ENCODE measurements at regions not wholly inside any gene's neighbourhood (a gene's known extent, or its start where the extent isn't known, plus 50 kb on each side); places are given as distances from the start of the nearest gene placed in this dataset.

DNA sequence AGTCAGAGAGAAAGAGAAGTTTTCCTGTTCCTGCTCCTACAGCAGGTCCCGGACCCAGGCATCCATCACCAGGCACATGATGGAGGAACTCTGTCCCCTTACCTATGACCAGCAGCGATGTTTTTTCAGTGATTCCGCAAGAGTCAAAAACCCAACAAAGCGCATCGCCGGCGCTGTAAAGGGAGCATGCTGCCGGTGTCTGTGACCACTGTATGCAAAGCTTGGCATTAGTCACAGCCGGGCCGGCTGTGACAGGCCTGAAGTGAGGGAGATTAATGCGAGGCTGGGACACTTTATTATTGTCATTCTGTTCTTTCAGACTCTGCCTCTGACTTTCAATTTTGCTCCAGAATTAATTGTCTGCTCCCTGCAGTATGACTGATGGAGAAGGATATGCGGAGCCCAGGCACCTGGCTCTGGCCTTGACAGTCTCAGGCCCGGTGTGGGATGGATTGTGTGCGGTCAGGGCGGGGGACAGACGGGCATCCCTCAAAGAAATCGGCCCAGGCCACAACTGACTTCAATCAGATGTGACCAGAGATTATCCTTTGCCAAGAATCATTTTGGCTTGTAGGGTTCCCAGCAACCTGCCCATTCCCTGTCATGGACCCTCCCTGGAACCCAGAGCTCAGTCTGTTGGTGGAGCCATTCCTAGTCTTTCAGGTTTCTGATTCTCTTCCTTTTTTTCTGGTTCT lies 462.0 kb upstream of the ZNF507 start:
- no peaks in the 10 kb centered on the region for H3K9me1 ChIP-seq (ENCODE audit: control insufficient read depth, extremely low read depth, insufficient read depth, low read length)
- no peak overlapping the region for H3K4me3 ChIP-seq (ENCODE audit: control insufficient read depth in 2 of 3, extremely low read depth in 1 of 3, insufficient read depth in 2 of 3, low read depth in 1 of 3, low read length in 3 of 3)
- no peak overlapping the region for H3K27ac ChIP-seq (ENCODE audit: control insufficient read depth, insufficient read depth, low read length)
- dilution Hi-C loops (cut with MboI; ENCODE audit: extremely low pct_ligation_motif_present, low sequenced_read_pairs), result no loop called here
- H3K4me1 ChIP-seq (ENCODE audit: control insufficient read depth, extremely low read depth, insufficient read depth, low read length), result no peaks in the 10 kb centered on the region
- no peak overlapping the region for H2AFZ ChIP-seq (ENCODE audit: control insufficient read depth, low read length)
- no peaks in the 10 kb centered on the region for H3K27me3 ChIP-seq (ENCODE audit: control insufficient read depth, extremely low read depth, insufficient read depth, low read length)
- no peak overlapping the region for H3K4me2 ChIP-seq (ENCODE audit: control insufficient read depth, extremely low read depth, insufficient read depth, low read depth, low read length)
- H3K36me3 ChIP-seq (ENCODE audit: control insufficient read depth in 2 of 2, extremely low read depth in 1 of 2, insufficient read depth in 2 of 2, low read length in 2 of 2), result no peaks in the 10 kb centered on the region
- H4K20me1 ChIP-seq (ENCODE audit: control insufficient read depth, extremely low read depth, insufficient read depth, low read length), result no peaks in the 10 kb centered on the region
- H3K79me2 ChIP-seq (ENCODE audit: control insufficient read depth, insufficient read depth, low read length), result no peaks in the 10 kb centered on the region
- no peak for TF ChIP-seq EZH2 (IDR thresholded peaks at IDR 0.05; ENCODE audit: low read length)
- TF ChIP-seq, protein P1, sequence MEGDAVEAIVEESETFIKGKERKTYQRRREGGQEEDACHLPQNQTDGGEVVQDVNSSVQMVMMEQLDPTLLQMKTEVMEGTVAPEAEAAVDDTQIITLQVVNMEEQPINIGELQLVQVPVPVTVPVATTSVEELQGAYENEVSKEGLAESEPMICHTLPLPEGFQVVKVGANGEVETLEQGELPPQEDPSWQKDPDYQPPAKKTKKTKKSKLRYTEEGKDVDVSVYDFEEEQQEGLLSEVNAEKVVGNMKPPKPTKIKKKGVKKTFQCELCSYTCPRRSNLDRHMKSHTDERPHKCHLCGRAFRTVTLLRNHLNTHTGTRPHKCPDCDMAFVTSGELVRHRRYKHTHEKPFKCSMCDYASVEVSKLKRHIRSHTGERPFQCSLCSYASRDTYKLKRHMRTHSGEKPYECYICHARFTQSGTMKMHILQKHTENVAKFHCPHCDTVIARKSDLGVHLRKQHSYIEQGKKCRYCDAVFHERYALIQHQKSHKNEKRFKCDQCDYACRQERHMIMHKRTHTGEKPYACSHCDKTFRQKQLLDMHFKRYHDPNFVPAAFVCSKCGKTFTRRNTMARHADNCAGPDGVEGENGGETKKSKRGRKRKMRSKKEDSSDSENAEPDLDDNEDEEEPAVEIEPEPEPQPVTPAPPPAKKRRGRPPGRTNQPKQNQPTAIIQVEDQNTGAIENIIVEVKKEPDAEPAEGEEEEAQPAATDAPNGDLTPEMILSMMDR (optimal IDR thresholded peaks at IDR 0.05 in 1 of 3, IDR thresholded peaks at IDR 0.05 in 1 of 3, conservative IDR thresholded peaks at IDR 0.05 in 1 of 3; ENCODE audit: extremely low read depth in 1 of 3, insufficient read depth in 2 of 3, low read length in 3 of 3), result no peak
- no peak overlapping the region for H3K9ac ChIP-seq (ENCODE audit: control insufficient read depth, extremely low read depth, insufficient read depth, low read length)
- DNase-seq (ENCODE audit: low read depth, low spot score) (no peak), FAIRE-seq (no peak)
- H3K9me3 ChIP-seq (ENCODE audit: control insufficient read depth, low read depth, low read length), result no peaks in the 10 kb centered on the region

DNA sequence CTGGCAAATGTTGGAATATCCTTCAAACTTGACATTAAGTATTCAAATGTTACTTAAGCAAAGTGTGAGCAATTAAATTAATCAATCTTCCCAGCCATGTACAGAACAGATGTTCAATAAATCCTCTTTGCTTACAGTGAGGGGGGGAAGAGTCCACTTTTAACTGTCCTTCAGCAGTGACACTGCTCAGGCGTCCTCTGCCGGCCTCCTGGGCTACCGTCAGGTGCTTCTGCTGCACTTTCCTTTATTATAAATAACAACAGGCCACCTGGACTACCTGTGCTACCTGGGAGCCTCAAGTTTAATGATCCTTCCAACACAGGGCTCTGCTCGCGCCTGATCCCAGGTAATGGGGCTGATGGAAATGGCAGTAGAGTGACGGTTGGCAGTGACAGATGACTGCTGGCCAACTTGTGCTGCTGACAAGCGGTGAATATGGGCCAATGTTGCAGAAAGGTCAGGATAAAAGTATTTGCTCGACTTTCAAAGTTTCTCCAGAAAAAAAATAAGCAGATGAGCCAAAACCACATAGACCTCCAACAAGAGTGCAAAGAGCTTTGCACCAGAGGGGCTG lies 460.0 kb upstream of the ZNF507 start:
- FAIRE-seq, result no peak
- Histone ChIP-seq H4K20me1 (ENCODE audit: control insufficient read depth, extremely low read depth, insufficient read depth, low read length) (no peaks in the 10 kb centered on the region), H2AFZ (ENCODE audit: control insufficient read depth, low read length) (no peak overlapping the region), H3K79me2 (ENCODE audit: control insufficient read depth, insufficient read depth, low read length) (no peaks in the 10 kb centered on the region), H3K9me1 (ENCODE audit: control insufficient read depth, extremely low read depth, insufficient read depth, low read length) (no peaks in the 10 kb centered on the region), H3K27ac (ENCODE audit: control insufficient read depth, insufficient read depth, low read length) (no peak overlapping the region), H3K9me3 (ENCODE audit: control insufficient read depth, low read depth, low read length) (peaks cover 1% of the 10 kb centered on the region), H3K36me3 (ENCODE audit: control insufficient read depth in 2 of 2, extremely low read depth in 1 of 2, insufficient read depth in 2 of 2, low read length in 2 of 2) (no peaks in the 10 kb centered on the region), H3K27me3 (ENCODE audit: control insufficient read depth, extremely low read depth, insufficient read depth, low read length) (no peaks in the 10 kb centered on the region), H3K9ac (ENCODE audit: control insufficient read depth, extremely low read depth, insufficient read depth, low read length) (no peak overlapping the region), H3K4me2 (ENCODE audit: control insufficient read depth, extremely low read depth, insufficient read depth, low read depth, low read length) (no peak overlapping the region), H3K4me3 (ENCODE audit: control insufficient read depth in 2 of 3, extremely low read depth in 1 of 3, insufficient read depth in 2 of 3, low read depth in 1 of 3, low read length in 3 of 3) (no peak overlapping the region), H3K4me1 (ENCODE audit: control insufficient read depth, extremely low read depth, insufficient read depth, low read length) (no peaks in the 10 kb centered on the region)
- dilution Hi-C loops (cut with MboI; ENCODE audit: extremely low pct_ligation_motif_present, low sequenced_read_pairs), result no loop called here
- DNase-seq (ENCODE audit: low read depth, low spot score), result no peak
- TF ChIP-seq EZH2 (IDR thresholded peaks at IDR 0.05; ENCODE audit: low read length), result no peak
- TF ChIP-seq, protein P1 (optimal IDR thresholded peaks at IDR 0.05 in 1 of 3, IDR thresholded peaks at IDR 0.05 in 1 of 3, conservative IDR thresholded peaks at IDR 0.05 in 1 of 3; ENCODE audit: extremely low read depth in 1 of 3, insufficient read depth in 2 of 3, low read length in 3 of 3), result no peak

Data from keratinocyte (primary cell).